GM12872 (cell line): ENCODE measurements at regions not wholly inside any gene's neighbourhood (a gene's known extent, or its start where the extent isn't known, plus 50 kb on each side); places are given as distances from the start of the nearest gene placed in this dataset.

Source experiments
- TF ChIP-seq, protein P1 (sequence below): IDR thresholded peaks from 3 replicates; pipeline ENCODE4 v1.5.1; 2011; ENCODE audit warnings: low read depth, mild to moderate bottlenecking, low read length, moderate library complexity; ENCODE audit not compliant: insufficient read depth

DNA sequence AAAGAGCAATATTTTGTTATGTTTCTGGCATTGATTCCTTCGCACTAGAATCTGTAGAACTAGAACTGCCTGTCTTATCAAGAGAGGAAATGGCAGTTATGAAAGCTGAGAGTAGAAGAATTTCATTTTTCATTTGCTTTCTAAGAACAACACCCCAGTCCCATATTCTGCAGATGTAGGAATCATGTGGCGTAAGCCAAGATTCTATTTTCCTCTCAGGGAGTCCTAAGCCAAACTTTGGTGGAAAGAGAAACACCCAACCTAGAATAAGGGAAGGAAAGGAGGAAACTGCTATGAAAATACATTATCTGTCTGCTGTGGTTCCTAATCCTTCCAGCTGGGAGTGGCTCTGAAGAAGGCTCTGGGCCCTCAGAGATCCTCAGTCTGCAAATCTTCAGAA lies 1176.9 kb upstream of the C9orf72 start:
- TF ChIP-seq, protein P1, sequence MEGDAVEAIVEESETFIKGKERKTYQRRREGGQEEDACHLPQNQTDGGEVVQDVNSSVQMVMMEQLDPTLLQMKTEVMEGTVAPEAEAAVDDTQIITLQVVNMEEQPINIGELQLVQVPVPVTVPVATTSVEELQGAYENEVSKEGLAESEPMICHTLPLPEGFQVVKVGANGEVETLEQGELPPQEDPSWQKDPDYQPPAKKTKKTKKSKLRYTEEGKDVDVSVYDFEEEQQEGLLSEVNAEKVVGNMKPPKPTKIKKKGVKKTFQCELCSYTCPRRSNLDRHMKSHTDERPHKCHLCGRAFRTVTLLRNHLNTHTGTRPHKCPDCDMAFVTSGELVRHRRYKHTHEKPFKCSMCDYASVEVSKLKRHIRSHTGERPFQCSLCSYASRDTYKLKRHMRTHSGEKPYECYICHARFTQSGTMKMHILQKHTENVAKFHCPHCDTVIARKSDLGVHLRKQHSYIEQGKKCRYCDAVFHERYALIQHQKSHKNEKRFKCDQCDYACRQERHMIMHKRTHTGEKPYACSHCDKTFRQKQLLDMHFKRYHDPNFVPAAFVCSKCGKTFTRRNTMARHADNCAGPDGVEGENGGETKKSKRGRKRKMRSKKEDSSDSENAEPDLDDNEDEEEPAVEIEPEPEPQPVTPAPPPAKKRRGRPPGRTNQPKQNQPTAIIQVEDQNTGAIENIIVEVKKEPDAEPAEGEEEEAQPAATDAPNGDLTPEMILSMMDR: no peak

DNA sequence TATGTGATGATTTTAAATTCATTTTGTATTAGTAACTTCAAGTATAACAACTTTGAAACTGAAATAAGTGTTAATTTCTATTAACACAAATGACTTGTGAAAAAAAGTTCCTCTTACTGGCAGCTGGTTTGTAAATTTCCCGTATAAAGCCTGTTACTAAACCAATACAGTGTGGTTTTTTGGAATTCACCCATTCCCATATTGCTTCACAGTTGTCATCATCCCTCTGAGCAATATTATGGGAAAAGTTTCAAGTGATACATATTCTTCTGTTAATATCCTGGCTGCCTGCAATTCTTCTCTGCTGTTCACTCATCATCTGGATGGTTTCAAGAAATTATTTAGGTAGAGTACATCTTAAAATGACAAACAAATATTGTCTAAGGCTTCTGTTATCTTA lies 1185.1 kb upstream of the C9orf72 start:
- TF ChIP-seq, protein P1: no peak

DNA sequence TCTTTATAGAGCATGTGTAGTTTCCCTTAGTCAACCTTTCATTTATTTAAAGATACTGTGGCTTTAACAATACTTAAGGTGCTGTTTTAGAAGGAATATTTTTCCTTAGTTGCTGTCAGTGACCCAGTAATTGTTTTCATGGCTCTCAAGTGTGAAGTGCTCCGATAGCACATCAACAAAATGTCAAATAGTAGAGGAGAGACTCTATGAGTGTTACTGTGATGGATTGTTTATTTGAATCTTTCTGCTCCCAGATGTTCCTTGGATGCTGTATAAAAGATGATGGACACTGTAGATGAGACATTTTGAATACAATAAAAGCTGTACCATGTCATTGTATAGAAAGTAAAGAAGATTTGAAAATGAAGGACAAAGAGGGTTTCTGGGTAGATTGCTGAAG lies 1185.7 kb upstream of the C9orf72 start:
- TF ChIP-seq, protein P1: no peak

DNA sequence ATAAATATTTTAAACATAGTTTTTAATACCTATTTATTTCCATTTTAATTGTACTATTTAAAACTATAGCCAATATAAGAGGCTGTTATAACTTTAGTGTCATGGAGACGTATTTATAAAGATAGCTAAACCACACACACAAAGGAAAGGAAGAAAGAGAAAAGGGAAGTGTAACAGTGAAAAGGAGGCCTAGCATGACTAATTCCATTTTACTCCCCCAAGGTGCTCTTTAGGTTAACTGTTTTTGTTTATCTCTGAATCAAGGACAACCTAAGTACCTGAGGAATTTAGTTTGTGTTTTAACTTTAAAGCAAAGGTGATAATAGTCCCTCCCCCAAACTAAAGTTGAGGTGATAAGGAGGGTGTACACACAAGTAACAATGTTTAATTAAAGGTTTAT lies 1188.9 kb upstream of the C9orf72 start:
- TF ChIP-seq, protein P1: no peak

DNA sequence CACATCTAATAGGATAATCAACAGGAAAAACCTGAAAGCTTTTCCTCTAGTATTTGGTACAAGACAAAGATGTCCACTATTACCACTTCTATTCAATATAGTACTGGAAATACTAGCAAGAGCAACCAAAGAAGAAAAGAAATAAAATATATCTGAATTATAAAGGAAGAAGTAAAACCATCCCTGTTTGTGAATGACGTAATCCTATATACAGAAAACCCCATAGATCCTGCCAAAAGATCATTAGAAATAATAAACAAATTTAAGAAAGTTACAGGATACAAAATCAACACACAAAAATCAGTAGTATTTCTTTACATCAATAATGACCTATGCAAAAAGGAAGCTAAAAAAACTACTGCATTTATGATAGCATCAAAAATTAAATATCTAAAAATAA lies 1191.3 kb upstream of the C9orf72 start:
- TF ChIP-seq, protein P1: no peak

DNA sequence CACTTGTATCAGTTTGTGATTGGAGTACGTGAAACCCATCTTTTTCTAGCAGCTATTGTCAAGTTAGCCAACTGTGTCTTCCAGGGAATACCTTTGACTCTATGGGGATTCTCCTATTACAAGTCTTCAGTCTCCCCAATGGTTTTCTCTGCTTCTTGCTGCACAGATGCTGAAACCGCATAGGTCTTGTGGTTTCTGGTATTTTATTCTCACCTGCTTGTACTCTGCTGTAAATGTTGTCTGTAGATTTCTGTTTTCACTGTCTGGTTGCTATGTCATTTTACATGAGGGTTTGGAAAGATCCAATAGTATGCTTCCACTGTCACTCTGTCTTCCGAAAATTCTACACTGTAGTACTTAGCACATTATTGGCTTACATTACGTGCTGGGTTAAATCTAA lies 1196.9 kb upstream of the C9orf72 start:
- TF ChIP-seq, protein P1: no peak

DNA sequence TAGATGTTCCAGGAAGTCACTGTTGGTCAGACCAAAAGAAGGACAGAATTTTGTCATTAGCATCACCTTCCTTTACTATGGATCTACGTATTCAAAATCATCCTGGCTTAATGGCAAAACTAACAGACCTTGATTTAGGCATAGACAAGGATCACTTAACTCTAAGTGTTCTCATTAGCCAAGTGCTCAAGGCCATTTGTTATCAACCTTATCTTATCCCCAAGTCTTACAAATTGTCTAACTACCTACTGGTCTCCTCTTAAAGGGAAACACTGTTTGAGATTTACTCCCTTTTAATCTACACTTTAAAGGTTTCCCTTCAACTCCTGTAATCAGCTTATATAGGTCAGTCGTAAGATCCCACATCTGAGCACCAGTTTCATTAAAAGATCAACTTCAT lies 1197.5 kb upstream of the C9orf72 start:
- TF ChIP-seq, protein P1: no peak

DNA sequence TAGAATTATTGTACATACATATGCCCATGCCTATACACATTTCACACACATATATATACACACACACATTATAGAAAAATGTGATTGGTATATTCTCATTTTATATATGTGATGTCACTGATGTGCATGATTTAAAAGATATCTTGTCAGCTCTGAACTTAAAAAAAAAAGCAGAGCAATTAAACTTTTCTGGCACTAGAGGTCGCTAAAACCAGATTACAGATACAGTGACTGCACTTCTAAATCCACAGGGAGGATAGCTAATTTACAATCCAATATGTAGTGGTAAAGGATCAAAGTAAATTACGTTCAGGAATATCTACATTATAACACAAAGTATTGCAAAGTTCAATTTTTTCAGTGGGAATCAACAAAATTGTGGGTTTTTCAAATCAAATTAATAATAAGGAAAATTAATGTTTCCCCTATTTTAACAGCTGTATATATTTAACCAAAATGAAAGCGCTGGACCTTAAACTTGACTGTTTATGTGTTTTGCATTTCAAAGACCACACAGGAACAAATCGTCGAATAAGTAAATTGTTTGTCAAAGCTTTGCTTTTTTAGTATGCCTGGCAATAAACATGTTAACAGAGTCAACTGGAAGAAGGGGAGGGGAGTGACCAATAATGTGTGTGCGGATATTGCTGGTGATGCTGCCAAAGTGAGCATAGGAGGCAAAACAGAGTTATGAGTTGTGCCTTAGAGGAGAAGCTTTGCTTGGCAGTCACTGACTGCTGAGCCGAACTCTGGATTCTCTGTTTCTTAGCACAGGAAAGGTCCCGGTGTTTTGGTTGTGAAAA lies 1201.4 kb upstream of the C9orf72 start:
- TF ChIP-seq, protein P1: peak; percentile 58
